DND-41 (cell line): ENCODE measurements at regions not wholly inside any gene's neighbourhood (a gene's known extent, or its start where the extent isn't known, plus 50 kb on each side); places are given as distances from the start of the nearest gene placed in this dataset.

Source experiments
- ATAC-seq: fragments of 200-7000 bp; cut with Tn5 transposase; 3 replicates; pipeline ENCODE4 v1.9.1; 2021; ENCODE audit warnings: low read depth; ENCODE audit not compliant: insufficient read depth
- DNase-seq: peaks from one replicate; pipeline ENCODE4 v3.0.0-alpha.2; 2020
- H2AFZ ChIP-seq: 2 replicates; pipeline ENCODE4 v1.6.0; 2012; ENCODE audit warnings: low read depth, low read length
- H3K27ac ChIP-seq: 2 replicates; pipeline ENCODE4 v1.5.1; 2012; ENCODE audit warnings: low read length, inconsistent platforms
- H3K27me3 ChIP-seq: fragments of 200-600 bp; sonication (generic); 2 replicates; pipeline ENCODE4 v1.6.0; 2012; ENCODE audit warnings: low read length, mild to moderate bottlenecking, inconsistent platforms; ENCODE audit not compliant: insufficient read depth, poor library complexity
- H3K36me3 ChIP-seq: 2 replicates; pipeline ENCODE4 v1.5.1; 2012; ENCODE audit warnings: low read length, inconsistent platforms; ENCODE audit not compliant: insufficient read depth
- H3K4me1 ChIP-seq: 2 replicates; pipeline ENCODE4 v1.5.1; 2012; ENCODE audit warnings: mild to moderate bottlenecking, low read length; ENCODE audit not compliant: insufficient read depth
- H3K4me2 ChIP-seq: 2 replicates; pipeline ENCODE4 v1.6.0; 2012; ENCODE audit warnings: mild to moderate bottlenecking, moderate library complexity, low read length, inconsistent platforms; ENCODE audit not compliant: insufficient read depth
- H3K4me3 ChIP-seq, 2 experiments: fragments of 200-600 bp in 1 of 2; shearing (Covaris generic) in 1 of 2; 2 replicates each; pipeline ENCODE4 v1.5.1; 2012 to 2016; ENCODE audit warnings: inconsistent platforms in 2 of 2, low read length in 2 of 2, mild to moderate bottlenecking in 2 of 2, low read depth in 1 of 2, moderate library complexity in 1 of 2
- H3K79me2 ChIP-seq: 2 replicates; pipeline ENCODE4 v1.6.0; 2012; ENCODE audit warnings: low read length, inconsistent platforms; ENCODE audit not compliant: insufficient read depth
- H3K9ac ChIP-seq: 2 replicates; pipeline ENCODE4 v1.6.0; 2012; ENCODE audit warnings: low read depth, mild to moderate bottlenecking, inconsistent platforms, low read length, moderate library complexity
- H3K9me3 ChIP-seq: 2 replicates; pipeline ENCODE4 v1.5.1; 2012; ENCODE audit warnings: low read length, moderate library complexity, mild to moderate bottlenecking, inconsistent platforms; ENCODE audit not compliant: insufficient read depth, severe bottlenecking
- H4K20me1 ChIP-seq: 2 replicates; pipeline ENCODE4 v1.6.0; 2012; ENCODE audit warnings: low read length; ENCODE audit not compliant: insufficient read depth
- CTCF ChIP-seq: IDR thresholded peaks from 2 replicates; pipeline ENCODE4 v1.5.1; 2012; ENCODE audit warnings: borderline replicate concordance, low read length, moderate library complexity, mild to moderate bottlenecking; ENCODE audit not compliant: poor library complexity, severe bottlenecking; ENCODE audit errors: extremely low read depth
- EZH2 ChIP-seq: IDR thresholded peaks from 3 replicates; pipeline ENCODE4 v1.6.1; 2012; ENCODE audit warnings: borderline replicate concordance, low read depth, mild to moderate bottlenecking, moderate library complexity, low read length, inconsistent platforms; ENCODE audit not compliant: severe bottlenecking

DNA sequence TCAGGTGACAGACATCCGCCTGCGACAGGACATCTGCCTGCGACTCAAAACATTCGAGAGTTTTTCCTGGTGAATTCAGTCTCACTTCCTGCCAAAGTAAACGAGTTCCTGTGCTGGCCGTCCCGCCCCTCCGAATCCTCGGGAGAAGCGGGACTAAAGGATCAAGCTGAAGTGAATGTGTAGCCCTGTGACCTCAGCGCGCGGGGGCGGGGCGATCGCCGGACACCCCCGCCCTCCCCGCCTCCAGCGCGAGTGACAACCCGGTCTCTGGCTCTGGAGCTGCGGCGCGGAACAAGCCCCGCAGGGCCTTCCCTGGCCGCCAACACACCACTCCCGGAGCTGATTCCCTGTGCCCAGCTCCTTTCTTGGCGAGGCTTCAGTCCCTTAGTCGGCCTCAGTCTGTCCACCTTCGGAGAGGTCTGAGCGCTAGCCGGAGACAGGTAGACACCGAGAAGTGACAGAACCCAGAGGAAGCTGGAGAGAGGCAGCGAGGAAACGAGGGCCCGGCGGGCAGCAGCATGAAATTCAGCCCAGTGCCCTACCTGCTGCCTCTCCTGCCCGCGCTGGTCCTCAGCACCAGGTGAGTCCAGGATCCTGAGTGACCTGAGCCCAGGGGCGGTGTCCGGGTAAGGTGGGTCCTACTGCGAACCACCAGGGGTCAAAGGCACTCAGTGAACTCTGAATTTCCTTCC, 766.4 kb upstream of the LUZP2 start:
- no peak overlapping the region for H3K4me3 ChIP-seq
- H3K27ac ChIP-seq, result no peak overlapping the region
- no peak overlapping the region for H2AFZ ChIP-seq
- no peaks in the 10 kb centered on the region for H3K4me1 ChIP-seq
- H3K27me3 ChIP-seq, result no peaks in the 10 kb centered on the region
- no peak for TF ChIP-seq EZH2
- TF ChIP-seq CTCF, result no peak
- 0 out of 2 replicates have a peak, but pooled peaks cover 3% of the 10 kb centered on the region for H3K79me2 ChIP-seq
- ATAC-seq (no peak), DNase-seq (no peak)
- no peak overlapping the region for H3K9ac ChIP-seq
- peaks cover 10% of the 10 kb centered on the region for H3K9me3 ChIP-seq
- H3K4me2 ChIP-seq, result no peak overlapping the region
- peaks cover 16% of the 10 kb centered on the region for H3K36me3 ChIP-seq
- no peaks in the 10 kb centered on the region for H4K20me1 ChIP-seq

DNA sequence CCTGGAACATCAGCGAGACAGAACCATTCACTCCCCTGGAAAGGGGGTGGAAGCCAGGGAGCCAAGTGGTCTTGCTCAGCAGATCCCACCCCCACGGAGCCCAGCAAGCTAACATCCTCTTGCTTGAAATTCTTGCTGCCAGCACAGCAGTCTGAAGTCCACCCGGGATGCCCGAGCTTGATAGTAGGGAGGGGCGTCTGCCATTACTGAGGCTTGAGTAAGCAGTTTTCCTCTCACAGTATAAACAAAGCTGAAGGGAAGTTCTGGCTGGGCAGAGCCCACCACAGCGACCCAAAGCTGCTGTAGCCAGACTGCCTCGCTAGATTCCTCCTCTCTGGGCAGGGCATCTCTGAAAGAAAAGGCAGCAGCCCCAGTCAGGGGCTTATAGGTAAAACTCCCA, 764.8 kb upstream of the LUZP2 start:
- Histone ChIP-seq H3K36me3 (peaks cover 16% of the 10 kb centered on the region), H2AFZ (no peak overlapping the region), H3K9ac (no peak overlapping the region), H3K4me2 (no peak overlapping the region), H3K4me1 (no peaks in the 10 kb centered on the region), H3K79me2 (no peaks in the 10 kb centered on the region), H4K20me1 (no peaks in the 10 kb centered on the region), H3K27ac (no peak overlapping the region), H3K27me3 (no peaks in the 10 kb centered on the region), H3K4me3 (no peak overlapping the region), H3K9me3 (peaks cover 10% of the 10 kb centered on the region)
- DNase-seq (no peak), ATAC-seq (no peak)
- TF ChIP-seq CTCF (no peak), EZH2 (no peak)

DNA sequence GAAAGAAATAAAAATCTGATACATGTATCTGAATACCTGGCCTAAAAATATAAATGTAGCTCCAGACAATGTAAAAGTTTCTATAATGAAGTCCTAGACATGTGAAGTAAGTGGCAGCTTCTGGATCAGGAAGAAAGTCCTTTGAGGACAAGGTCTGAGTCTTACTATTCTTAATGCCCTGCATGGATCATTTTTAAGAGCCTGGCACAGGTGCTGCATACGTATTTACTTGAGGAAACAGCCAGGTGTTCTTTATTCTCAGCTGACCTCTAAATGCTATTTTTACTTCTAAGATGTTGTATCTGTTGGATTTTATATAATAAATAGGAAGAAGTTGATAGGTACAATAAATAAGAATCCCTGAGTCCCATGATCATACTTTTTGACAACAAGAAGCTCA, 750.0 kb upstream of the LUZP2 start:
- no peak for ATAC-seq
- H3K4me1 ChIP-seq, result no peaks in the 10 kb centered on the region
- no peak overlapping the region for H3K4me2 ChIP-seq
- H3K27me3 ChIP-seq, result no peaks in the 10 kb centered on the region
- H3K36me3 ChIP-seq, result no peaks in the 10 kb centered on the region
- no peaks in the 10 kb centered on the region for H3K79me2 ChIP-seq
- H3K4me3 ChIP-seq, result no peak overlapping the region
- no peak overlapping the region for H2AFZ ChIP-seq
- no peak for DNase-seq
- H3K9ac ChIP-seq, result no peak overlapping the region
- TF ChIP-seq CTCF (no peak), EZH2 (no peak)
- no peaks in the 10 kb centered on the region for H3K9me3 ChIP-seq
- no peaks in the 10 kb centered on the region for H4K20me1 ChIP-seq
- H3K27ac ChIP-seq, result no peak overlapping the region
